MM.1S (cell line): ENCODE measurements at regions not wholly inside any gene's neighbourhood (a gene's known extent, or its start where the extent isn't known, plus 50 kb on each side); places are given as distances from the start of the nearest gene placed in this dataset.

ENCODE experiments used
- EZH2 ChIP-seq: fragments of 300-600 bp; sonication (generic); optimal IDR thresholded peaks from 2 replicates; pipeline ENCODE3; 2017; ENCODE audit warnings: low read depth, mild to moderate bottlenecking, antibody characterized with exemption, low read length, mixed read lengths
- EZH2phosphoT487 ChIP-seq: fragments of 300-600 bp; sonication (generic); IDR thresholded peaks from 2 replicates; pipeline ENCODE4 v1.6.1; 2018; ENCODE audit warnings: antibody characterized with exemption, low read length
- TF ChIP-seq, protein P1 (sequence below): fragments of 300-600 bp; sonication (generic); IDR thresholded peaks from 2 replicates; pipeline ENCODE4 v1.5.1; 2016; ENCODE audit warnings: antibody characterized with exemption, low read length, mixed read lengths

- TF ChIP-seq, protein P1, sequence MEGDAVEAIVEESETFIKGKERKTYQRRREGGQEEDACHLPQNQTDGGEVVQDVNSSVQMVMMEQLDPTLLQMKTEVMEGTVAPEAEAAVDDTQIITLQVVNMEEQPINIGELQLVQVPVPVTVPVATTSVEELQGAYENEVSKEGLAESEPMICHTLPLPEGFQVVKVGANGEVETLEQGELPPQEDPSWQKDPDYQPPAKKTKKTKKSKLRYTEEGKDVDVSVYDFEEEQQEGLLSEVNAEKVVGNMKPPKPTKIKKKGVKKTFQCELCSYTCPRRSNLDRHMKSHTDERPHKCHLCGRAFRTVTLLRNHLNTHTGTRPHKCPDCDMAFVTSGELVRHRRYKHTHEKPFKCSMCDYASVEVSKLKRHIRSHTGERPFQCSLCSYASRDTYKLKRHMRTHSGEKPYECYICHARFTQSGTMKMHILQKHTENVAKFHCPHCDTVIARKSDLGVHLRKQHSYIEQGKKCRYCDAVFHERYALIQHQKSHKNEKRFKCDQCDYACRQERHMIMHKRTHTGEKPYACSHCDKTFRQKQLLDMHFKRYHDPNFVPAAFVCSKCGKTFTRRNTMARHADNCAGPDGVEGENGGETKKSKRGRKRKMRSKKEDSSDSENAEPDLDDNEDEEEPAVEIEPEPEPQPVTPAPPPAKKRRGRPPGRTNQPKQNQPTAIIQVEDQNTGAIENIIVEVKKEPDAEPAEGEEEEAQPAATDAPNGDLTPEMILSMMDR: no peak
- TF ChIP-seq EZH2 (no peak), EZH2phosphoT487 (no peak)
Measured at GRCh38 chr10:44799966-44800365, 111.2 kb upstream of the TMEM72 start.
